ENCODE measurements at regions not wholly inside any gene's neighbourhood (a gene's known extent, or its start where the extent isn't known, plus 50 kb on each side); places are given as distances from the start of the nearest gene placed in this dataset.
"Not testable (repeated sequence)": the region's sequence is repeated elsewhere in the genome, so short reads cannot be mapped to it uniquely, and the experiment has no call there.

DNA sequence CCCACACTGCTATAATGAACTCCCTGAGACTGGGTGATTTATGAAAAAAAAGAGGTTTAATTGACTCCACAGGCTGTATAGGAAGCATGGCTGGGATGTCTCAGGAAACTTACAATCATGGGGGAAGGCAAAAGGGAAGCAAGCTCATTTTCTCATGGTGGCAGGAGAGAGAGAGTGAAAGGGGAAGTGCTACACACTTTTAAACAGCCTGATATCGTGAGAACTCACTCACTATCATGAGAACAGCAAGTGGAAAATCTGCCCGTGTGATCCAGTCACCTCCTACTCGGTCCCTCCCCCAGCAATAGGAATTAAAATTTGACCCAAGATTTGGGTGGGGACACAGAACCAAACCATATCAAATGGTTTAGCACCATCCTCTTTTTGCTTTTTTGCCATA is 116.6 kb upstream of the CEP162 start:
- no peak for DNase-seq

DNA sequence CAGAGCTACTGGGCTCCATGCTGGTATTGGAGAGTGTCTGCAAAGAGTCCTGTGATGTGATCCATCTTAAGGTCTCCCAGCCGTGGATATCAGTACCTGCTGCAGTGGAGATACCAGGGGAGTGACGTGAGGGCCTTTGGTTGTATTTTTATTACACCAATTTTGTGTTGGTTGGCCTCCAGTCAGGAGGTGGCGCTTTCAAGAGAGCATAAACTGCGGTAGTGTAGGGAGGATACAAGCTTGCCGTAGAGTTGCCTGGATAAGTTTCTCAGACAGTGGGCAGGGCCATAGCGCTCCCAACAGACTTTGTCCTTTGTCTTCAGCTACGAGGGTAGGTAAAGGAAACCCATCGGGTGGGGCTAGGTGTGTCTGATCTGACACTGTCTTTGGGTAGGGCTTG is 113.0 kb upstream of the CEP162 start:
- no peak for DNase-seq

GRCh38 chr6:84333842-84334241 is 106.4 kb upstream of the CEP162 start:
- no peak for DNase-seq

DNA sequence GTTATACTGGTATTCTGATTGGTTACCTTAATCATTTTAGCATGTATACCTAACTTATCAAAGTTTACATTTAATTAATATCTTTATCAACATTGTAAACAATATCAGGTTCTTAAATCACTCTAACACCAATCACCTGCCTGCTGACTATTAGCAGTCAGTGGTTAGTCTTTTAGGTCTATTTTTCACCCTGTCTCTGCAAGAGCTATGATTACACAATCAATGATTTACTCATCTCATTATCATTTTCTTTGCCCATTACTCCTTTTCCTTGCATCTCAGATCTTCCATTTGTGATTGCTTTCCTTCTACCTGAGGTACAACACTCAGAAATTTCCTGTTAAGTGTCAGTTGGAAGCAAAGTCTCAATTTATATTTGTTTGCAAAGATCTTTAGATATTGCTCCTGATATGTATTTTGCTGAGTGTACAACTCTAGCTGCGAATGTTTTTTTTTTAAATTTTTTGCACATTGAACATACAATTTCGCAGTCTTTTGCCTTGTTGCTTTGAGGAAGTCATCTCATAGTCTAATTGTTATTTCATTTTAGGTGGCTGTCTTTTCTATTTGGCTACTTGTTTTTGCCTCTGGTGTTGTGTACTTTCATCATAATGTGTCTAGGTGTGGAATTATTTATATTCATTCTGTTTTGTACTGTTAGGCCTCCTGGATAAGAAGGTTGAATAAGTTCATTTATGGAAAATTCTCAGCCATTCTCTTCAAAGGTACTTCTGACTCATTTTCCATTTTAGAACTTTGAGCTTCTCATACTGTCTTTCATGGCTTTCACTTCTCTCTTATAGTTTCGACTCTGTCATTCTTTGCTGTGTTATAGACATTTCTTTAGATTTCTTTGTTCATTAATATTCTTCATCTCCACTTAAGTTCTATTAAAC is 104.9 kb upstream of the CEP162 start:
- no peak for DNase-seq

GRCh38 chr6:84330325-84330724 is 102.9 kb upstream of the CEP162 start:
- DNase-seq = no peak

GRCh38 chr6:84329516-84329915 is 102.1 kb upstream of the CEP162 start:
- DNase-seq = no peak

DNA sequence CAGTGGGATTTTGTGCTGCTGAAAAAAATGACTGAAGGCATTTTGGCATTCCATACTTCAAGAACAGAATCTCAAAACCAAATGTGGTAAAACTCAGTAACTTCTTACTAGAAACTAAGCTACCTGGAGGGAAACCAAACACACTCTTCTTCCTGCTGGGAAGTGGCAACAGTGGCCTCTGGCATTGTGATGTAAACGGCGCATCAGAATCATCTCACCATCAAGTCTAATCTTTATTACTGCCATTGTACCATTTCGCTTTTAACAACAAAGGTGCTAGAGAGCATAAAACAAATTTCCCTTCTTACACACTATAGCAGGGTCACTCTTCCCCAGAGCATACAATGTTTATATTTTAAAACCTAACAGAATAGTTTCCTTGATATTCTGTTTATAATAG is 101.6 kb upstream of the CEP162 start:
- DNase-seq = no peak

GRCh38 chr6:84317463-84317862 is 90.0 kb upstream of the CEP162 start:
- no peak for DNase-seq

DNA sequence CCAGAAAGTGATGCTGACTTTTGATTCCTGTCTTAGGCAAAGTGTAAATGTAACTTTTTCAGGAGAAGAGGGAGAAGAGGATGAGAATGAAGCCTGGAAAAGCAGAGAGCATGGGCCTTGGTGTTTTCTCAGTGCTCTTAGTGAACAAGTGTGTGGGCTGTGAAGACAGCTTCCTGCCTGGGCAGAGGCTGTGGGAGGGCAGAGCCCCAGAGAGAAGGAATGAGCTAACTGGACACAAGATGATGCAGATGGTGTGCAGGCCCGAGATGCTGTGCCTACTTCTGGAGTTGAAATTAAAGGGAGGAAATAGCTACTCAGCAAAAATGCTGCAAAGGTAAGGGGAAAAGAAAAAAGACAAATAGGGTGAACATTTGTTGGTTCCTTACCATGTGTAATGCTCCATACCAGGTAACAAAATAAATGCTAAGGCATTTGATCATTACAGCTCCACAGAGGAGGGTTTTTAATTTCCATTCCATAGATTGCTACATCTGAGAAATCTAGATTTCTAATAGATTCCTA is 87.0 kb upstream of the CEP162 start:
- no peak for DNase-seq

DNA sequence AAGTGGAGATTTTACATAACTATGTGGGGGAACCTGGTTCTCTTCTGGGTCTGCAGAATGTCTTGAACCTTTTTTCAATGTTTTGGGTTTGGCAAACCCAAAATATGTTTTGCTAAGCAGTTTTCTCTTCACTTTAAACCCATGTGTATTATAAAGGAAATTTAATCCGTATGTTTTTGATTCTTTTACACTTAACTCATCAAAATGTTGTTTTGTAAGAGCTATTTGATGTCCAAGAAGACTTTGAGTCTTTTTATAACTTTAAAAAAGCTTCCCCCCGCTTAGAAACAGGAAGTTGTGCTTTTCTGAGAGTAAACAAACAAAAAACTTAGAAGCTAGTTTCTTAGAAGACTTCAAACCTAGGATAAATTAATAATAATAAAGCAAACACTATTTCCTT is 81.9 kb upstream of the CEP162 start:
- DNase-seq = no peak

DNA sequence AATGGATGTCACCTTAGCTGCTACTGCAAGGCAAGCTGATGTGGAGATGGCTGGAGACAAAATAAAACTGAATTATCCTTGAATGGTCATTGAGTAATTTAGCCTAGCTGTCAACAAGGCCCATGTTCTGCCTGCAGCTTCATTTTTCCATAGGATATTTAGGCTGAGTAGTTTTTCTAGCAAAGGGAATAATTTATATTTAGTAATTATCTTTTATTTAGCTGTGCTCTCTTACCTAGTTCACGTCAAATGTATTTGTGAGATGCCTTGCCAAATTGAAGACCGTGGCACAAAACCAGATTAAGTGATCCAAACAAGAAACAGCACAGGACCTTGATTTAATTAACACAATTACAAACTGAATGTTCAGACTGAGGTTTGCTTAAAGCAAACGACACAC is 77.4 kb upstream of the CEP162 start:
- DNase-seq = no peak

- DNase-seq = not testable (repeated sequence)
Measured at GRCh38 chr6:84291033-84291432, 63.6 kb upstream of the CEP162 start.

- no peak for DNase-seq
Measured at GRCh38 chr6:84284428-84285049, 57.1 kb upstream of the CEP162 start.

GRCh38 chr6:84282550-84282949 is 55.1 kb upstream of the CEP162 start:
- no peak for DNase-seq

DNA sequence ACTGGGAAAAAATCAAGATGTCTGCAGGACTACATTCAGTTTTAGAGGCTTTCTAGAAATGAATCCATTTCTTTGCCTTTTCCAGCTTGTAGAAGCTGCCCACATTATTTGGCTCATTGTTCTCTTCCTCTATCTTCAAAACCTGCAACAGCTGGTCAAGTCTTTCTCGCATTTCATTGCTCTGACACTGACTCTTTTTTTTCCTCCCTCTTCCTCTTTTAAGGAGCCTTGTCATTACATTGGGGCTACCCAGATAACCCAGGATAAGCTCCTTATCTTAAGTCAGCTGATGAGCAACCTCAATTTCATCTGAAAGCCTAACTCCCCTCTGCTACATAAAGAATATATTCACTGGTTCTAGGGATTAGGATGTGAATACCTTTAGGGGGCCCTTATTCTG is 53.2 kb upstream of the CEP162 start:
- no peak for DNase-seq

DNA sequence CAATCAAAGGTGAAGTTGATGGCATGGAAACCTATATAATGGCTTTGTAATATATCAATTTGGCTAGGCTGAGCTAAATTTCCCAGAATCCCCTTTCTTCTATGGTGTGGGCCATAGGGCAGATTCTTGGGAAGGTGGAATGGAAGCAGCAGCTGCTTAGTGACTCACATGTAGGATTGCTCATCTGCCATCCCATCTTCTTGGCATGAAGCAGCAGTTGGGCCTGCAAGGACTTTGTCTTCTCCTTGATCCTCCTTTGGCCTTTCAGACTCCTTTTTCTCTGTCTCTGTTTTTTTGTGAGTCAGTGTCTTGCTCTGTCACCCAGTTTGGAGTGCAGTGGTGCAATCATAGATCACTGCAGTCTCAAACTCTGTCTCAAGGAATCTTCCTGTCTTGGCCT is 52.6 kb upstream of the CEP162 start:
- no peak for DNase-seq

GRCh38 chr6:84278321-84278998 is 51.0 kb upstream of the CEP162 start:
- DNase-seq = no peak
